Fibroblast of pulmonary artery (primary cell): ENCODE measurements at regions not wholly inside any gene's neighbourhood (a gene's known extent, or its start where the extent isn't known, plus 50 kb on each side); places are given as distances from the start of the nearest gene placed in this dataset.
"Not testable (repeated sequence)": the region's sequence is repeated elsewhere in the genome, so short reads cannot be mapped to it uniquely, and the experiment has no call there.

Source experiments
- DNase-seq: peaks from one replicate; pipeline ENCODE4 v3.0.0-alpha.2; 2010; ENCODE audit warnings: low read depth
- H3K4me3 ChIP-seq: replicated peaks from 2 replicates; pipeline ENCODE4 v1.5.1; 2011; ENCODE audit warnings: low read depth, mild to moderate bottlenecking, control low read depth, low read length, moderate library complexity
- CTCF ChIP-seq: IDR thresholded peaks from 2 replicates; pipeline ENCODE4 v1.5.1; 2011; ENCODE audit warnings: mild to moderate bottlenecking, control low read depth, low read length, inconsistent platforms; ENCODE audit errors: missing control alignments

- TF ChIP-seq CTCF = no peak
- H3K4me3 ChIP-seq = no peak overlapping the region
- DNase-seq = no peak
These were observed 823.8 kb upstream of the CA10 start for GRCh38 chr17:52982331-52982730.

- no peak for DNase-seq
- no peak for TF ChIP-seq CTCF
- no peak overlapping the region for H3K4me3 ChIP-seq
These were observed 821.4 kb upstream of the CA10 start for GRCh38 chr17:52979921-52980320.

GRCh38 chr17:52965856-52966255 is 807.3 kb upstream of the CA10 start:
- DNase-seq = no peak
- H3K4me3 ChIP-seq = no peak overlapping the region
- TF ChIP-seq CTCF = no peak

GRCh38 chr17:52961751-52962150 is 803.2 kb upstream of the CA10 start:
- not testable (repeated sequence) for DNase-seq, H3K4me3 ChIP-seq

GRCh38 chr17:52957411-52957810 is 798.9 kb upstream of the CA10 start:
- H3K4me3 ChIP-seq = no peak overlapping the region
- no peak for TF ChIP-seq CTCF
- no peak for DNase-seq

- no peak for TF ChIP-seq CTCF
- no peak overlapping the region for H3K4me3 ChIP-seq
- no peak for DNase-seq
These were observed 788.9 kb upstream of the CA10 start for GRCh38 chr17:52947418-52947817.

GRCh38 chr17:52938623-52939230 is 780.2 kb upstream of the CA10 start:
- TF ChIP-seq CTCF = no peak

More at GRCh38 chr17:52938623-52939230, 780.2 kb upstream of the CA10 start:
- no peak for DNase-seq
- no peak overlapping the region for H3K4me3 ChIP-seq
